ENCODE measurements at regions not wholly inside any gene's neighbourhood (a gene's known extent, or its start where the extent isn't known, plus 50 kb on each side); places are given as distances from the start of the nearest gene placed in this dataset.

DNA sequence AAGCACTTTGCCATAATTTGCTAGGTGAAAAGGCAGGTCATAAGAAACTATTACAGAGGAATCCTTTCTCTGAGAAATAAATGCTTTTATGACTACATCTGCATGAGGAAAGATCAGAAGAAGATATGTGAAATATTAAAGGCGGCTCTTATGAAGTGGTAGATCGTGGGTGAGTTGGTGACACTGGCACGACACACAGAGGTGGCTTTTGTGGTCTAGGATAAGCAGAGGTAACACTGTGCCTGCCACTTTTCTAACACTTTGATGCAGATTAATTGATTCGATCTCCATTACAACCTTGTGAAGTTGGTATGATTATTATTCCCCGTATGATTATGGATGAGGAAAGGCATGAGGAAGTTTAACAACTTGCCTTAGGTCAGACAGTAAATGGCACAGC, 60.0 kb upstream of the ELK3 start:
- ATAC-seq = peak; percentile 64
- no peak for DNase-seq

DNA sequence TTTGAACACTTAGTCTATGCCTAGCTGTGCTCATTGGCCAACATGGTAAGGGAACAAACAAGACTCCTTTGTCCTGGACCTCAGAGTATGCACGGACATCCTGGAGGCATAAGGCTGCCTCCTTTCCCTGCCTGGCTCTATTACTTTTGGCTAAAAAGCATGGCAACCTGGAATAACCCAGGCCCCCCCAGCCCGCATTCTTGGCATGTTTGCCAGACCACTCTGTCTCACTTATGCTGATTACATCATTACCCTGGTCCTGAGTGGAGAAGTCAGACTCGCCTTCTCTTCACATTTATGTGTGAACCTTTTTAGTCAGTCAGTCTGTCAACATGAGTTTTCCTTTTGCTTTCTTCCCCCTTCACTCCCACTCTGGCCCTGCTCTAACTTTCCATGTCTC, 58.0 kb upstream of the ELK3 start:
- ATAC-seq (no peak), DNase-seq (no peak)

DNA sequence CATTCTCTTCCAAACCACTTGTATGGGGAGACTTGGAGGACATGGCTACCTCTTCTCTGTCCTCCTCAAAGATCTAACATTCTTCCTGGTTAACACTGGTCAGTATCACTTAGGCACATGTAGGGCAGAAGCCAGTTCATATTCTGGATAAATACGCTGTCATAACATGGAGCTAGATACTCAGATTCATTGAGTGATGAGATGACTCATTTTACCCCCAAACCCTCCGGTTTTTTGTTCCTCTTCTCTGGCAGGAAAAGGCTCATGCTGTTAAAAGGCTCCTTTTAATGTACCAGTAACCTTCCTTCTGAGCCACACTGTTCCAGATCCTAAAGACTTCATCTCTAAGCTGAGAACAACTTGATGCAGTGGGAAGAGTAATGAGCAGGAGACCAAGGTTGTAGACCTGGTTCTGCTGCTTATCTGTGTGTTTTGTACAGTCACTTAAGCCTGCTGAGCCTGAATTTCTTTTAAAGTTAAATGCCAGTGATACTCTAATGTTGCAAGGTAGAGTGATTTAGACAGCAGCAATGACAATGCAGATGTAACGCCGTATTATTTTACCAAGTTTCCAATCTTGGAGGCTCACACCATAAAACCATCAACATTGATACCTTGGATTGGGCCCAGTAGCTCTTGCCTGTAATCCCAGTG, 57.3 kb upstream of the ELK3 start:
- ATAC-seq (peak; percentile 53), DNase-seq (no peak)

DNA sequence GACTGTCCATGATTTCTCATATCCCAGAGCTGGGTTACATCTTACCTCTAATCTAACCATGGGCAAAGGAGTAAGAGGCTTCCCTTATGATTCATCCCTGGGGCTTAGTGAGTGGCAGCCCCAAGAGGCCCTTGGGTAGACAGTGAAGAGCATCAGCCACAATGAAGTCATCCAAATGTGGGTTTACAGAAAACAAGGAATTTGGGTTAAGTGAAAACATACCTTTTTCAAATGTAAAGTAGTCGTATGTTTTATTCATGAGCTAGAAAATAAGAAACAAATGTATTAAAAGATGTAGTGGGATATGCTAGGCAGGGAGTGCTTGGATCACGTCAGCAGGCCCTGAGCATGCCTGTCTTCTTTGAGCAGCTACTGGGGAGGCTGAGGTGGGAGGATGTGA, 54.0 kb upstream of the ELK3 start:
- no peak for DNase-seq
- peak; percentile 77 for ATAC-seq

DNA sequence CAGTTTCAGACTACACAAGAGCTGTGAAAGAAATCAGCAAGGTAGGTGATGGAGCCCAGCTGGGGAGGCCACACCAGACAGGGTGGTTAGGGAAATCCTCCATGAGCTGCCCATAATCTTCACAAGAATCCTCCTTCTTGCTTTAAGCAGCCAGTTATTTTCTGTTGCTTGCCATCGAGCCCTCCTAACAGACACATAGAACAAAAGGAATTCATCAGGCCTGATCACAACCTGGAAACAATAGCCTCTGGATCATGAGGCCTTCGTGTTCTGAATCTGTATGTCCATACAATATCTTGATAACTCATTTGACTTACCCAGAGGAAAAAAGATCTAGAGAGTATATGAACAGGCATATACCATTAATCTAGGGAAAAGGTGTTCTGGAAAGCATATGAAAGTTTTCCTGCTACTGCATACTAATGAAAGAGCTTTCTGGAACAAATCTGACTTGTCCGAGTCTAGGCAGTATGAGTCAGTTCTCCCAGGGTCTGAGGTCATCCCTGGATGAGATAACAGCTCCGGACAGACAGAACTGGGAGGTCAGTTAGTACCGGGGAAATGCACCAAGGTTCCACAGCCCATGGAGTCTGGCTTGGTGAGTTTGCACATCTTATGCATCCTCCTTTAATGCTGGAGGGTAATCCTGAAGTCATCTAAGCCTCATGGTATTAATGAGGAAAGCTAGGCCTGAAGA, 52.8 kb upstream of the ELK3 start:
- DNase-seq = no peak

DNA sequence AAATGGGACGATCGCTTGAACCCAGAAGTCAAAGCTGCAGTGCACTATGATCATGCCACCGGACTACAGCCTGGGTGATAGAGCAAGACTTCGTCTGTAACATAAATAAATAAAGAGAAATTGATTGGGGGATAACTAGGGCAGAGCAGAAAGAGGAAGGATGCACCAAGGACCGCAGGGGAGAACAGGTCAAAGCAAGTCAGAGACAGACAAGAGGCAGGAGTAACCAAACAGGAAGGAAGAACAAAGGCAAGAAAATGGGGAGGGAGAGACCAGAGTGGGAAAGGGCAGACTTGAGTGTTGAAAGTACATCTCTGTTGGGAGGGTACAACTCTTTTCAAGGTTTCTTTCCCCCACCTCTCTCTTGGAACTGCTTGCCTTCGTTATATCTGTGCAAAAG, 50.8 kb upstream of the ELK3 start:
- ATAC-seq (no peak), DNase-seq (no peak)

More for the DNA sequence above, 52.8 kb upstream of the ELK3 start:
- no peak for ATAC-seq

DNA sequence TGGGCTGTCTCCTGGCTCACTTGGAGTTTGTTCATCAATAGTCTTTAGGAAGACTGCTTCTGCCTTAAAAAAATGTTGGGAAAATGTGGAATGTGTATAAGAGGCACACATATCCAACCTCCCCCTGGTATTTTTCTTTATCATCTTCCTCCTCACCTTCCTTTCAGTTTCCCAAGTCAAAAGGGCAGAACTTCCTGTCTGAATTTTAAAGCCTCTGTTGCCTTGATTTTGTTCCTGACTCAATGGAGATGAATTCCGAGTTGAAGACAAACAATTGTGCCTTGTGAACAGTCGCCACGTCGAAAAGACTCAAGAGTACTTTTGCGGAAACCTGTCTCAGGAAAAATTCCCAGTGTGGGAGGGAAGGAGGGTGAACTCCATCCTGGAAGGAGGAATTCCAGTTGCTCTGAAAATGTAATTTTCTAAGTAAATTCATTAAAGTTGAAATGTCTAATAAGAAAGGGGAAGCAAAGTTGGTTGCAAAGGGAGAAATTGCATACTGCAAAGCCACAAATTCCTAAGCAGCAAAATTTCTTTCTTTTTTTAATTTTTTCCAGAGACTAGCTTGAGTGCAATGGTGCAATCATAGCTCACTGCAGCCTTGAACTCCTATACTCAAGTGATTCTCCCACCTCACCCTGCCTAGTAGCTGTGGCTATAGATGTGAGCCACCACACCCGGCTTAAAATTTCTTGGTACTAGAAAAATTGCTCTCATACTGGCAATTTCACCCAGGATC, 50.2 kb upstream of the ELK3 start:
- ATAC-seq = no peak
- no peak for DNase-seq
